ENCODE measurements at regions not wholly inside any gene's neighbourhood (a gene's known extent, or its start where the extent isn't known, plus 50 kb on each side); places are given as distances from the start of the nearest gene placed in this dataset.

DNA sequence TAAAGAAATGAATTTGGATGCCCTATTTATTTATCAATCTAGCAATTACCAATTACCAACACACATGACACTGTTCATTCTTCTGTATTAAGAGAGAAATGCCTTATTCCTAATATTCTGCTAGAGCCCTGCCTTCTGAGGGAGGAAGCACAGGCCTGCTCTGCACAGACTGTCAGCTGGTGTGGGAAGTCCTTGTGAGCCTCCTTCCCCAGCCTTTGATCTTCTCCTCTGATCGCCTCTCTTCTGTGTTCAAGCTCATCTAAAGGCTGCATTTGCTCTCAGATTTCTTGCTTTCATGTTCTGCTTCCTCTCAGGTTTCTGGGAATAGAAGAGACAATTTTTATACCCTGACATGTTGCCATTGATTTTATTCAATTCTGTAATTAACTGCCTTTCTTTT, 290.6 kb upstream of the UMPS start:
- Histone ChIP-seq H3K27me3 (ENCODE audit: insufficient read depth, low read length) (no peaks in the 10 kb centered on the region), H3K9me3 (ENCODE audit: low read length) (no peaks in the 10 kb centered on the region), H3K9me2 (ENCODE audit: low read depth, low read length) (no peaks in the 10 kb centered on the region), H3K4me3 (ENCODE audit: low read depth, low read length, poor library complexity, severe bottlenecking) (no peak overlapping the region), H2AFZ (ENCODE audit: low read length) (no peak overlapping the region), H3K4me2 (ENCODE audit: low read length) (no peak overlapping the region), H3K36me3 (ENCODE audit: insufficient read depth, low read length) (no peaks in the 10 kb centered on the region), H3K79me2 (ENCODE audit: insufficient read depth, low read length) (no peaks in the 10 kb centered on the region), H3K9ac (ENCODE audit: low read length) (no peak overlapping the region), H3K27ac (ENCODE audit: low read depth, low read length, poor library complexity, severe bottlenecking) (no peak overlapping the region), H3F3A (ENCODE audit: insufficient read depth, low read length) (no peaks in the 10 kb centered on the region), H3K4me1 (ENCODE audit: insufficient read depth, low read length, severe bottlenecking) (no peaks in the 10 kb centered on the region), H4K20me1 (ENCODE audit: insufficient read depth, low read length) (no peaks in the 10 kb centered on the region)
- TF ChIP-seq CTCF (IDR thresholded peaks at IDR 0.05; ENCODE audit: low read length) (no peak), EZH2 (IDR thresholded peaks at IDR 0.05; ENCODE audit: borderline replicate concordance, low read length) (no peak)

GRCh38 chr3:124441766-124442165, 288.5 kb upstream of the UMPS start:
- no peak overlapping the region for H2AFZ ChIP-seq (ENCODE audit: low read length)
- H3K4me2 ChIP-seq (ENCODE audit: low read length): no peak overlapping the region
- no peak overlapping the region for H3K4me3 ChIP-seq (ENCODE audit: low read depth, low read length, poor library complexity, severe bottlenecking)
- no peak overlapping the region for H3K27ac ChIP-seq (ENCODE audit: low read depth, low read length, poor library complexity, severe bottlenecking)
- no peaks in the 10 kb centered on the region for H4K20me1 ChIP-seq (ENCODE audit: insufficient read depth, low read length)
- H3K79me2 ChIP-seq (ENCODE audit: insufficient read depth, low read length): no peaks in the 10 kb centered on the region
- H3K27me3 ChIP-seq (ENCODE audit: insufficient read depth, low read length): peaks cover 9% of the 10 kb centered on the region; the same call in 1 of the 2 replicates
- H3K36me3 ChIP-seq (ENCODE audit: insufficient read depth, low read length): no peaks in the 10 kb centered on the region
- H3K9me2 ChIP-seq (ENCODE audit: low read depth, low read length): no peaks in the 10 kb centered on the region
- no peaks in the 10 kb centered on the region for H3F3A ChIP-seq (ENCODE audit: insufficient read depth, low read length)
- H3K9ac ChIP-seq (ENCODE audit: low read length): no peak overlapping the region
- TF ChIP-seq CTCF (IDR thresholded peaks at IDR 0.05; ENCODE audit: low read length) (no peak), EZH2 (IDR thresholded peaks at IDR 0.05; ENCODE audit: borderline replicate concordance, low read length) (no peak)
- H3K9me3 ChIP-seq (ENCODE audit: low read length): no peaks in the 10 kb centered on the region
- no peaks in the 10 kb centered on the region for H3K4me1 ChIP-seq (ENCODE audit: insufficient read depth, low read length, severe bottlenecking)

- peaks cover 9% of the 10 kb centered on the region; the same call in 1 of the 2 replicates for H3K27me3 ChIP-seq (ENCODE audit: insufficient read depth, low read length)
- H2AFZ ChIP-seq (ENCODE audit: low read length): no peak overlapping the region
- H3K4me1 ChIP-seq (ENCODE audit: insufficient read depth, low read length, severe bottlenecking): no peaks in the 10 kb centered on the region
- no peak overlapping the region for H3K4me3 ChIP-seq (ENCODE audit: low read depth, low read length, poor library complexity, severe bottlenecking)
- TF ChIP-seq EZH2 (IDR thresholded peaks at IDR 0.05; ENCODE audit: borderline replicate concordance, low read length) (no peak), CTCF (IDR thresholded peaks at IDR 0.05; ENCODE audit: low read length) (no peak)
- no peak overlapping the region for H3K4me2 ChIP-seq (ENCODE audit: low read length)
- H3K36me3 ChIP-seq (ENCODE audit: insufficient read depth, low read length): no peaks in the 10 kb centered on the region
- H3F3A ChIP-seq (ENCODE audit: insufficient read depth, low read length): no peaks in the 10 kb centered on the region
- no peak overlapping the region for H3K27ac ChIP-seq (ENCODE audit: low read depth, low read length, poor library complexity, severe bottlenecking)
- H3K79me2 ChIP-seq (ENCODE audit: insufficient read depth, low read length): no peaks in the 10 kb centered on the region
- H3K9me2 ChIP-seq (ENCODE audit: low read depth, low read length): no peaks in the 10 kb centered on the region
- H4K20me1 ChIP-seq (ENCODE audit: insufficient read depth, low read length): no peaks in the 10 kb centered on the region
- no peaks in the 10 kb centered on the region for H3K9me3 ChIP-seq (ENCODE audit: low read length)
- H3K9ac ChIP-seq (ENCODE audit: low read length): no peak overlapping the region
Observed at GRCh38 chr3:124442463-124442862, 287.8 kb upstream of the UMPS start.
